Activated T-helper 1 cell treated with anti-CD3 and anti-CD28 coated beads, Interleukin-12 subunit alpha, Interleukin-12 subunit beta, Interleukin-2, Interleukin-4 antibody, amounts not matched to agents 30 ng/mL and 10 ng/mL and 1 ng/mL, durations not matched to agents 14 hours and 24 hours and 36 hours (primary cell): ENCODE measurements at regions not wholly inside any gene's neighbourhood (a gene's known extent, or its start where the extent isn't known, plus 50 kb on each side); places are given as distances from the start of the nearest gene placed in this dataset.

Experiments
- DNase-seq: peaks from one replicate; pipeline ENCODE4 v3.0.0; 2021; ENCODE audit warnings: low spot score
- H3K27ac Mint-ChIP-seq: one replicate; pipeline ENCODE4 v1.8.0; 2021; ENCODE audit warnings: mild to moderate bottlenecking, mixed read lengths
- H3K27me3 Mint-ChIP-seq: one replicate; pipeline ENCODE4 v1.8.0; 2022; ENCODE audit warnings: mild to moderate bottlenecking, moderate library complexity, mixed read lengths; ENCODE audit not compliant: insufficient read depth
- H3K36me3 Mint-ChIP-seq: one replicate; pipeline ENCODE4 v1.8.0; 2021; ENCODE audit warnings: low read depth, mixed read lengths
- H3K4me1 Mint-ChIP-seq: one replicate; pipeline ENCODE4 v1.8.0; 2021; ENCODE audit warnings: low read depth, mixed read lengths
- H3K4me3 Mint-ChIP-seq: one replicate; pipeline ENCODE4 v1.8.0; 2021; ENCODE audit warnings: mild to moderate bottlenecking, moderate library complexity, mixed read lengths
- H3K9me3 Mint-ChIP-seq: one replicate; pipeline ENCODE4 v1.8.0; 2021; ENCODE audit warnings: mixed read lengths
- intact Hi-C: fragments of 100-400 bp; cut with micrococcal nuclease; formaldehyde crosslinking; loops from one replicate; pipeline ENCODE4 v1.15.1; 2024

GRCh38 chr12:13505224-13505623, 308.7 kb downstream of the EMP1 start:
- Mint-ChIP-seq H3K9me3 (no peaks in the 10 kb centered on the region), H3K27ac (no peak overlapping the region), H3K36me3 (no peaks in the 10 kb centered on the region), H3K4me1 (no peaks in the 10 kb centered on the region), H3K27me3 (no peaks in the 10 kb centered on the region), H3K4me3 (no peak overlapping the region)
- no peak for DNase-seq
- intact Hi-C loops, result no loop called here

GRCh38 chr12:13504736-13505135, 308.2 kb downstream of the EMP1 start:
- intact Hi-C loops, result no loop called here
- Mint-ChIP-seq H3K36me3 (no peaks in the 10 kb centered on the region), H3K27ac (no peak overlapping the region), H3K9me3 (no peaks in the 10 kb centered on the region), H3K4me3 (no peak overlapping the region), H3K27me3 (no peaks in the 10 kb centered on the region), H3K4me1 (no peaks in the 10 kb centered on the region)
- DNase-seq, result no peak

GRCh38 chr12:13504074-13504473, 307.5 kb downstream of the EMP1 start:
- H3K9me3 Mint-ChIP-seq, result no peaks in the 10 kb centered on the region
- no peak for DNase-seq
- no peak overlapping the region for H3K27ac Mint-ChIP-seq
- no peaks in the 10 kb centered on the region for H3K4me1 Mint-ChIP-seq
- H3K4me3 Mint-ChIP-seq, result no peak overlapping the region
- H3K36me3 Mint-ChIP-seq, result no peaks in the 10 kb centered on the region
- H3K27me3 Mint-ChIP-seq, result no peaks in the 10 kb centered on the region
- intact Hi-C loops, result no loop called here

GRCh38 chr12:13503094-13503835, 306.7 kb downstream of the EMP1 start:
- H3K9me3 Mint-ChIP-seq, result no peaks in the 10 kb centered on the region
- no peak overlapping the region for H3K4me3 Mint-ChIP-seq
- no peaks in the 10 kb centered on the region for H3K27me3 Mint-ChIP-seq
- H3K4me1 Mint-ChIP-seq, result no peaks in the 10 kb centered on the region
- no peaks in the 10 kb centered on the region for H3K36me3 Mint-ChIP-seq
- intact Hi-C loops, result no loop called here
- no peak for DNase-seq
- no peak overlapping the region for H3K27ac Mint-ChIP-seq

- H3K27me3 Mint-ChIP-seq, result no peaks in the 10 kb centered on the region
- H3K9me3 Mint-ChIP-seq, result no peaks in the 10 kb centered on the region
- no peaks in the 10 kb centered on the region for H3K4me1 Mint-ChIP-seq
- intact Hi-C loops, result no loop called here
- H3K4me3 Mint-ChIP-seq, result no peak overlapping the region
- H3K36me3 Mint-ChIP-seq, result no peaks in the 10 kb centered on the region
- no peak overlapping the region for H3K27ac Mint-ChIP-seq
- DNase-seq, result no peak
These were observed 302.5 kb downstream of the EMP1 start for GRCh38 chr12:13499008-13499407.

- Mint-ChIP-seq H3K27me3 (peaks cover 2% of the 10 kb centered on the region), H3K4me1 (no peaks in the 10 kb centered on the region), H3K9me3 (no peaks in the 10 kb centered on the region), H3K27ac (no peak overlapping the region), H3K4me3 (no peak overlapping the region), H3K36me3 (no peaks in the 10 kb centered on the region)
- DNase-seq, result no peak
- intact Hi-C loops, result no loop called here
These were observed 299.6 kb downstream of the EMP1 start for GRCh38 chr12:13496111-13496510.

GRCh38 chr12:13489246-13489645, 292.7 kb downstream of the EMP1 start:
- H3K4me1 Mint-ChIP-seq, result no peaks in the 10 kb centered on the region
- H3K9me3 Mint-ChIP-seq, result no peaks in the 10 kb centered on the region
- DNase-seq, result no peak
- H3K27ac Mint-ChIP-seq, result no peak overlapping the region
- no peak overlapping the region for H3K4me3 Mint-ChIP-seq
- no peaks in the 10 kb centered on the region for H3K36me3 Mint-ChIP-seq
- H3K27me3 Mint-ChIP-seq, result peaks cover 4% of the 10 kb centered on the region
- intact Hi-C loops, result no loop called here

GRCh38 chr12:13487326-13487725, 290.8 kb downstream of the EMP1 start:
- H3K9me3 Mint-ChIP-seq, result no peaks in the 10 kb centered on the region
- H3K4me3 Mint-ChIP-seq, result no peak overlapping the region
- H3K36me3 Mint-ChIP-seq, result no peaks in the 10 kb centered on the region
- H3K4me1 Mint-ChIP-seq, result no peaks in the 10 kb centered on the region
- DNase-seq, result no peak
- intact Hi-C loops, result no loop called here
- H3K27me3 Mint-ChIP-seq, result peaks cover 2% of the 10 kb centered on the region
- no peak overlapping the region for H3K27ac Mint-ChIP-seq

- no peak overlapping the region for H3K27ac Mint-ChIP-seq
- H3K9me3 Mint-ChIP-seq, result no peaks in the 10 kb centered on the region
- H3K4me3 Mint-ChIP-seq, result no peak overlapping the region
- H3K36me3 Mint-ChIP-seq, result no peaks in the 10 kb centered on the region
- no peak for DNase-seq
- no peaks in the 10 kb centered on the region for H3K4me1 Mint-ChIP-seq
- intact Hi-C loops, result no loop called here
- peaks cover 2% of the 10 kb centered on the region for H3K27me3 Mint-ChIP-seq
These were observed 290.3 kb downstream of the EMP1 start for GRCh38 chr12:13486794-13487193.

GRCh38 chr12:13478650-13479181, 282.2 kb downstream of the EMP1 start:
- no peak overlapping the region for H3K4me3 Mint-ChIP-seq
- no peak overlapping the region for H3K27ac Mint-ChIP-seq
- H3K36me3 Mint-ChIP-seq, result no peaks in the 10 kb centered on the region
- H3K27me3 Mint-ChIP-seq, result peaks cover 2% of the 10 kb centered on the region
- no peak for DNase-seq
- no peaks in the 10 kb centered on the region for H3K4me1 Mint-ChIP-seq
- intact Hi-C loops, result no loop called here
- H3K9me3 Mint-ChIP-seq, result no peaks in the 10 kb centered on the region

- Mint-ChIP-seq H3K27me3 (peaks cover 2% of the 10 kb centered on the region), H3K9me3 (no peaks in the 10 kb centered on the region), H3K4me1 (no peaks in the 10 kb centered on the region), H3K4me3 (no peak overlapping the region), H3K27ac (no peak overlapping the region), H3K36me3 (no peaks in the 10 kb centered on the region)
- intact Hi-C loops, result no loop called here
- no peak for DNase-seq
These were observed 277.9 kb downstream of the EMP1 start for GRCh38 chr12:13474381-13474780.

- intact Hi-C loops, result no loop called here
- DNase-seq, result no peak
- peaks cover 5% of the 10 kb centered on the region for H3K27me3 Mint-ChIP-seq
- no peaks in the 10 kb centered on the region for H3K36me3 Mint-ChIP-seq
- no peak overlapping the region for H3K4me3 Mint-ChIP-seq
- H3K27ac Mint-ChIP-seq, result no peak overlapping the region
- H3K9me3 Mint-ChIP-seq, result no peaks in the 10 kb centered on the region
- no peaks in the 10 kb centered on the region for H3K4me1 Mint-ChIP-seq
These were observed 276.2 kb downstream of the EMP1 start for GRCh38 chr12:13472690-13473089.

- intact Hi-C loops, result no loop called here
- no peaks in the 10 kb centered on the region for H3K36me3 Mint-ChIP-seq
- no peak overlapping the region for H3K27ac Mint-ChIP-seq
- H3K4me3 Mint-ChIP-seq, result no peak overlapping the region
- no peaks in the 10 kb centered on the region for H3K4me1 Mint-ChIP-seq
- H3K9me3 Mint-ChIP-seq, result no peaks in the 10 kb centered on the region
- DNase-seq, result no peak
- H3K27me3 Mint-ChIP-seq, result peaks cover 7% of the 10 kb centered on the region
These were observed 274.9 kb downstream of the EMP1 start for GRCh38 chr12:13471471-13471870.

- Mint-ChIP-seq H3K4me1 (no peaks in the 10 kb centered on the region), H3K4me3 (no peak overlapping the region), H3K27me3 (peaks cover 15% of the 10 kb centered on the region), H3K27ac (no peak overlapping the region), H3K9me3 (no peaks in the 10 kb centered on the region), H3K36me3 (no peaks in the 10 kb centered on the region)
- DNase-seq, result no peak
- intact Hi-C loops, result no loop called here
These were observed 269.1 kb downstream of the EMP1 start for GRCh38 chr12:13465635-13466034.
